GM20431 (cell line): ENCODE measurements at regions not wholly inside any gene's neighbourhood (a gene's known extent, or its start where the extent isn't known, plus 50 kb on each side); places are given as distances from the start of the nearest gene placed in this dataset.

ENCODE experiments used
- in situ Hi-C: fragments of 300-500 bp; cut with MseI, MboI; formaldehyde crosslinking; loops from one replicate; pipeline ENCODE4 v1.15.0; 2020; ENCODE audit warnings: low sequenced_read_pairs; ENCODE audit not compliant: unreplicated experiment

DNA sequence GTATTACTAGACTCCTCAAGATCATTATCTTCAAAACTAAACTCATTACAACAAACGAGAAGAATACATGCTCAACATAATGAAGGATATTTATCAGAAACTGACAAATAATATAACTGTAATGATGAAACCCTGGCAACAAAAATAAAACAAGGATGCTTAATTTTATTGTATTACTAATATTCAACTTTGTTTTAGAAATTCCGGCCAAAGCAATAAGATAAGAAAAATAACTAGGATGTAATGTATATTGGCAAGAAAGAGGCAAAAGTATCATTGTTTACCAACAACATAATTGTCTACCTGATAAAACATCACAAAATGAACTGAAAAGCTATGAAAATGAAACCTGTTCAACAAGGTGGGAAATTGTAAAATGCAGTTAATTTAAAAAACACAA is 588.3 kb upstream of the ZFHX3 start:
- in situ Hi-C loops = no loop called here

DNA sequence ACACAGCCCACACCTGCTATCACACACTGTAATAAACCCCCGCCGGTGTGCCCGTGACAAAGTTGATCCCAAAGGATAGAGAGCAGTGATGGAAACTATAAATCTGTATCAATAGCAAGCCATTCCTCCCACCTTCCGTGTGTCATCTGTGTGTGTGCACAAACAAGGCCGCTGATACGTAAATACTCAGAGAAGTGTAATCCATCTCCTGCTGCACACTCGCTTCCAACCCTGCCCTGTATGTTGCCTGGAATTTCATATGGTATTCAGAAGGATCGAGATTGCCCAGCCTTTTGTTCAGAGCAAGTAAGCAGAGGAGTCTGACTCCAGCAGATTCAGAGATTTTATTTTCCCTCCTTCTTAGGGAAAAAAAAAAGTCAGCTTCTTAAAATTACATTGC is 581.1 kb upstream of the ZFHX3 start:
- in situ Hi-C loops = no loop called here

DNA sequence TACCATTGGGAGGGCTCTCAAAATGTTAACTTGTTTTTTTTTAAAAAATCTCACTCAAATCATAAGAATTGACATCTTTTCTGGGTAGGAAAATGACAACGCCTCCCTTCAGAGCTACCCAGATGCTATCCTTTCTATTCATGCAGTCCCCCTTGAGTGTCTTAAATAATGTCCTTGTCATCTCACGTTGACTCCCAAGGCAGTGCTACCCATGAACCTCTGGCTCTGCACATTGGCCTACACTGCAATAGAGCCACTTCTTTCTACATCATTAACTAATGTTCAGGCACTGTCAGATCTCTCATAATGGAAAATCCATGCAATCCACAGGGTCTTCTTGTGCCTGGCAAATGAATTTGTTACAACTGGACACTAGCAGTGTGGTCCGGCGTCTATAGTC is 569.8 kb upstream of the ZFHX3 start:
- in situ Hi-C loops = no loop called here

DNA sequence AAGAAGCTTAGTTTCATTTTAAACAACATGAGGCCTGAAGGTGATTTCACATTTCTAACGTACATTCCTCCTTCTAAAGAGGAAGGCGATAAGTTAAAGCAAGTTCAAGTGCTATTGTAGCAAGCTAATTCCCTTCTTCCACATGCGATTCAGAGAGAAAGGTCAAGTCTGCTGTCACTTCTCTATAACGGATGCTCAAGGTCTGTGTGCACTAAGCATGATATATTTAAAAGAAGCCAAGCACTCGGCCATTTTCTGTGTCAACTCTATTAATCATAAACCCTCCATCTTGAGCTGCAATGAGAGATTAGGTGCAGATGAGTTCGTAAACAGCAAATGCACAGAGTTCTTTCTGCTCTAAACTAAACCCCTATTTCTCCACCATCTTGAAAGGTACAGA is 568.8 kb upstream of the ZFHX3 start:
- in situ Hi-C loops = no loop called here

DNA sequence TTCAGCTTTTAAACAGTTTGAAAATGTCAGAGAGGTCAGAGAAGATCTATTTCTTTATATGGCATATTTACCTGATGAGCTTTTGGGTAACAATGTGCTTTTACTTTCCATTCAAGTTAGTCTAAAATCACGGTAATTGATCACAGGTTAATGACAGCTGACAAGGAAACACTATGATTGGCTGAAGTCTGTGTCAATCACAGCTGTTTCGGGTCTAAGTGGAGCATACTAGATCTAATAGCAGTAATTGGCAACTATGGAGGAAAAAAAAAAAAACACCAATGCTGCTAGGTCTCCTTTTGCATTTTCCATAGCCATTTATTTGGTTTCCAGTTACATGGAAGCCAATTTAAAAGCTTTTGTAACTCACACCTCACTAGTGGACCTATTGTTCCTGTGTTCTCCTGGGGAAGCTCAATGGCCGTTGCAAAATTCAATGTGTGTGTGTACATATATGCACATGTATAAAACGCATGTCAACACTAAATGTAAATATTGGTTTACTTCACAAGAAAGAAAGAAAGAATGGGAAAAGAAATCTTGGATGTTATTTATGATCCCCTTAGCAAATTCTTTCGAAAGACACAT is 568.3 kb upstream of the ZFHX3 start:
- in situ Hi-C loops = no loop called here

DNA sequence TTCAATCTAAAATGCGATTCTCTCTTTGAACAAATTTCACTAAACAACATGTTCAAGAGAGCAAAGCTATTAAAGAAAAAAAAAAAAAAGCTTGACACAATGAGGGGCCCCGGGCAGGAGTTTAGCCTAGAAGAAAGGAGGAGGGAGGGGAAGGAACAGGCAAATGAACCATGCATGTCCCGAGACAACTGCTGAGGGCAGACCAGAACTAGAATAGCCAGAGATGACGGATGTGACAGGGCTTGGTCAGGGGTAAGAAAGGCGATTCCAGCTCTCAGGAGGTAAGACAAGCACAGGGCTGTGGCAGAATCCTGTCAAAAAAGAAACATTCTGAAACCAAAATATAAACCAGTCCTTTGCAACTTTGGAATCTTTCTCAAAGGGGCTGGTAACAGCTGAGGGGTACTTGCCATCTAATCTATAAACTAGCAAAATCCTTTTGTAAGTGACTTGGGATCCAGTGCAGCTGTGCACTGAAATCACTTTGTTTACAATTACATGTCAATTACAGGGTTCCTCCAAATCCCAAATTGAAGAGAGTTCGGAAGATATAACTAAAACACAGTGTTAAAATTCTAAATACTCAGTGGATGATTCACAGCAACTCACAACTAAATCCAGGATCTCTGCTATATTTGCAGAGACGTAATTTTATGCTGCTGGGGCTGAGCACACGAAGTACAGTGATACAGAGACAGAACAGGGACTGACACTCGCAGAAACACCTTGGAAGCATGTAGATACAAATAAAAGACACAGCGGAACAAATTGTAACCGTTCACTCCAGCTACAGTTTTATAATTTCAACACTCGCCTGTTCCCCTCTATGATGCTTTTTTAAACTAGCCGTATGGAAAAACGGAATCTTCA is 567.4 kb upstream of the ZFHX3 start:
- in situ Hi-C loops = no loop called here

DNA sequence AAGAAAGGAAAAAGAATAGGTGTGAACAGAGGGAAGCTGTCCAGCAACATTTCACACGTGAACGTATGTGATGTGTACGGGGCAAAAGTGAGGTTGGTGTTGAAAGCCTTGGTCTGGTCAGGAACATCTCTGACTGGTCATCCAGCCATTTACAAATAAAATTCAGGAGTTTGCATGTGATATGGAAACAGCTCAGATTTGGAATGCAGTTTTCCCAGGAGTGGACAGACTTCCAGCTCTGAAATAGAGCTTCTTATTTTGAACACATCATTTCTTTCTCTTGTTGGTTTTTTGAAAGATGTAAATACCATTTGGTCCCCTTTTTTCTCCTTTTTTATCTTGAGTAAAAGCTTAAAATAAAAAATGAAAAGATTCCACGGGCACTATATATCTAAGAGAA is 566.2 kb upstream of the ZFHX3 start:
- in situ Hi-C loops = no loop called here

DNA sequence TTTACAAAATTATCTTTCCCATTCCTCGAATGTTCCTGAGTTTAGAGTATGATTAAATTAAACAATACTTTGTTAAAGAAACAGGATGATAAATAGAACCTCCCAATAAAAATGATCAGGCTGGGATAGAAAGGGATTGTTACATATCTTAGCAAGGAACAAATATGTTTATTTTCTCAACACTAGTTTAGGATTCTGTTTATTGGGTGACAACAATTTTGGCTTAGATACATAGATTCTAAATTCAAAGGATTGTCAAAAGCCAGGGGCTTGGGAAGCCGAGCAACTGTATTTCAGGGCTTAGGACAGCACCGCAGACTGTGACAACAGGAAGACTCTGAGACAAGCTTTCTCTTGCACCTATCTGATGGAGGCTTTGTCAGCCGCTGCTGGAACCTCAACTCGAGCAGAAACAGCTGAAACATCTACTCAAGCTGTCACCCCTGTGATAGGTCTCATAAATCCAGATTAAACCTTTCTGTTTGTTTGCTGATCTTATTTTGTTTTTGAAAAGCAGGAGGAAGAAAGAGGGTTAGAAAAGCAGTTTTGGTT is 562.8 kb upstream of the ZFHX3 start:
- in situ Hi-C loops = no loop called here

DNA sequence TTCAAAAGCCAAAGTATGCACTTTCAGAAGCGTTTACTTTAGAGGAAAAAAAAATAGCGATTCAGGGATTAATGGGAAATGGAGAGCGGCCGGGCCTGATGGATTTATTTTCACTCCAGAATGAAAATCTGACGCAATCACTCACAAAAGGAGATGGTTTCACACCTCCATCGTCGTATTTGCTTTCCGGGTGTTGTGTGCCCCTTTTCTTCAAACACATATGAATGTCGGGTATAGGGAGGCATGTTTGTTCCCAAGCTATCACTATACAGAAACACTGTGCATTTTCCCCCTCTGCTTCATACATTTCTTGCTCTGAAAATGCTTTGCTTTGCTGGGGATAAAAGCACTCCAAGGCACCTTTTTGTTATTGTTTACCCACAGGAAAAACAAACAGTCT is 562.2 kb upstream of the ZFHX3 start:
- in situ Hi-C loops = no loop called here

DNA sequence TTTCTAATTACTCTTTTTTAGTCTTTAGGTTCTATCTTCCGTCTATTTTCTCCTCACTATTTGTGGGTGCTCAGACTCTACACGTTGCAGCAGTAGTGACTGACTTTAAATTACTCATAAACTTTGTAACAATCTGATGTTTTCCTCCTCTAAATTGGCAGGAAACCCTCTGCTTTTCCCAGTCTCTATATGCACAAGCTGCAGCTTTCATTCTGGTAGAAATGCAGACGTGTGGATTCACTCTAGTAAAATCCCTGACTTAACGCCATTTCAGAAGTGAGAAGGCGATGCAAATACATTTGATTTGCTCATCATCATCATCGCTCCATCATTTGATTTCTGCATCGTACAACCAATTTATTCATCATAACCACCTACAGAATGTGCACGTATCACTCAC is 561.0 kb upstream of the ZFHX3 start:
- in situ Hi-C loops = no loop called here

DNA sequence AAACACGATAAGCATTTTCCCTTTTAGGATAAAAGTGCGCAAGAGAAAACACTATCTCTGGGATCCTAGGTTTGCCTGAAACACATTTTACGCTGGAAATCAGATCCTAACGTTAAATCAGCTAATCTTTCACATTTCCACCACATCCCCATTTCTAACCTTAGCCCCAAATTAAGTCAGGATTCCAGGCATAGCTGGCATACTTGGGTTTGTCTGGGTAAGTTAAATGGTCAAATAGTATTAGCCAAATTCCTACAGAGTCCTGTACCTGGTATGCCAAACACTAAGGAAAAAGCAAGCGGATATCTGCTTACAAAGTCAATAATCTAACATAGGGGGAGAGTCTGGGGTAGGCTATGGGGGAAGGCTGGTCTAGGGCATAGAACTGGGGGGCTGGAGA is 557.4 kb upstream of the ZFHX3 start:
- in situ Hi-C loops = no loop called here

DNA sequence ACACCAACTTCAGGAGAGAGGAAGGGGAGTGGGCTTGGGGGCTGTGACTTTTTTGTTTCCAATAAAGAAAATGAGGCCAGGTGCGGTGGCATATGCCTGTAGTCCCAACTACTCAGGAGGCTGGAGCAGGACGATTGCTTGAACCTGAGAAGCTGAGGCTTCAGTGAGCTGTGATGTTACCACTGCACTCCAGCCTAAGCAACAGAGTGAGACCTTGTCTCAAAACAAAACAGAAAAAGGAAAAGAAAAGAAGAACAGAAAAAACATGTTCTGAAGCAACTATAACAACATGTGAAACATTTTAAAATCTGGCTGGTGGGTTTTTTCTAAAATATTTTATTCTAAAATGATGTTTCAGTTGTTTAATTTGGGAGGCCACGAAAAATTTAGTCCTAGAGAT is 554.0 kb upstream of the ZFHX3 start:
- in situ Hi-C loops = no loop called here

DNA sequence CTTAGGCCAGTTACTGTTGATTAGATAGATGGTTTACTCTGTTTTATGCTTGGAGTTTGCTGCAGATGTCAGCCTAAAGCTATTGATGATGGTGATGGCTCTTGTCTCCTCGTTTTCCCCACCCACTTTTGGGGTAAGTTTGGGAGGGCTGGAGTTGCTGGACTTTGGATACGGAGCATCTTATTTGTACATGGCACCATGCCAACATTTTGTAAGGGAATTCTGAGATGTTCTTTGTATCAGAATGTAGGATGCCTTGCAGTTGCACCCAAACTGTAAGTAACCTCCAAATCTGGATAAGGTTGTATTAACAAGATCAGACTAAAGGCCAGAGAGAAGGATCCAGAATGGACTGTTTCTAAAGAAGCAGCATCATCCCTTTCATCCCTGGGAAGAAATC is 551.9 kb upstream of the ZFHX3 start:
- in situ Hi-C loops = no loop called here

DNA sequence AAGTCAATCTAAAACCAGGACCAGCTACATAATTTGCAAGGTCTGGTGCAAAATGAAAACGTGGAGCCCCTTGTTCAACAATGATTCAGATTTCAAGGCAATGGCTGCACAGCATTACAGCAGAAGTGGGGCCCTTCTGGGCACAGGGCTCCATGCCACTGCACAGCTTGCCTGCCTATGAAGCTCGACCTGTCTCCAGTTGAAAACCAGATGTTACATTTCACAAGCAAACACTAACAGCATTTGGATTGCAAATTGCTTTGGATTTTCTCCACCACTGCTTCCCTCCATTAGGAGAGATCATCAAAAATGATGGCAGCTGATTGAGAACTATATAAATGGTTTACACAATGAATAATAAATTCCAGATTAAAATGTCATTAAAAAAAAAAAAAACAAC is 551.4 kb upstream of the ZFHX3 start:
- in situ Hi-C loops = no loop called here

DNA sequence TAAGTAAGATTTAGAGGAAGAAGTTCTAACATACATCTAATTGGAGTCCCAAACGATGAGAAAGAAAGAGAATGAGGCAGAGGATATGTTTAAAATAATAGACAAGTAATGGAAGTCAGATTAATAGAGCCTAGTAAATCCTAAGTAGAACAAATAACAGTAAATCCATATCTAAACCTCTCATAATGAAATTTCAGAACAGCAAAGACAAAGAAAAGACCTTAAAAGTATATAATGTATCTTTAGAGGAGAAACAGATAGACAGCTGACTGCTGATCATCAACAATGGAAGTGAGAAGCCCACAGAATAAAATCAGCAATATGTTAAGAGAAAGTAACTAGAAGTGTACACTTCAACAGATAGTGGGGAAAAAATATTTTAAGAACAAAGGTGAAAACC is 536.2 kb upstream of the ZFHX3 start:
- in situ Hi-C loops = no loop called here

DNA sequence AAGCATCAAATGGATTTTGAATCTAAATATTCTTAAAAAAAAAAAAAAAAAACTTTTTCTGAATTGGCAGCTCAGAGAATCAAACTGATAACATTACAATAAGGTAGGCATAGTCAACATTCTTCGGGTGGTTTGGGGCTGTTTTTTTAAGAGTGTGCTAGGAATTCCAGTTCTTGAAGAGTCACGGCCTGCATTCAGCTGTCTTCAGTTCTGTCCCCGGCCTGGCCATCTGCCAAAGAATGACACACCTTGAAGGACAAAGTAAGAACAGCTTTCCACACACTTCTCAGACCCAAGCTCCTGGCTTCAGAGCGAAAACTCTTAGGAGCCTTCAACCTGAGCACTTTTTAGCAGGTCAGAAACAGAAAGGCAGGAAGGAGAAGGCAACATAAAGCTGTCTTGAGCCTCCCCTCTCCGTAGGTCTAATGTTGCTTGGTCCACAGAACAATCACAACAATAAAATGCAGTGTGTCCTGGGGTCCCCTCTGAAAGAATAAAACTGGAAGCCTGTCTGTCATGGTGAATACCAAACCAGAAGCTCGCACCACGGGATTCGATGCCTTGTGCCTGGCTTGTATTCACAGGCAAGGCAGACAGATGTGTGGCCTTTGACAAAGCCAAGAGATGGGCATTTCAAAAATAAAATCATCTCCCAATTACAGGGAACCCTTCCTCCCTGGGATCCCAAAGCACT is 524.4 kb upstream of the ZFHX3 start:
- in situ Hi-C loops = no loop called here

DNA sequence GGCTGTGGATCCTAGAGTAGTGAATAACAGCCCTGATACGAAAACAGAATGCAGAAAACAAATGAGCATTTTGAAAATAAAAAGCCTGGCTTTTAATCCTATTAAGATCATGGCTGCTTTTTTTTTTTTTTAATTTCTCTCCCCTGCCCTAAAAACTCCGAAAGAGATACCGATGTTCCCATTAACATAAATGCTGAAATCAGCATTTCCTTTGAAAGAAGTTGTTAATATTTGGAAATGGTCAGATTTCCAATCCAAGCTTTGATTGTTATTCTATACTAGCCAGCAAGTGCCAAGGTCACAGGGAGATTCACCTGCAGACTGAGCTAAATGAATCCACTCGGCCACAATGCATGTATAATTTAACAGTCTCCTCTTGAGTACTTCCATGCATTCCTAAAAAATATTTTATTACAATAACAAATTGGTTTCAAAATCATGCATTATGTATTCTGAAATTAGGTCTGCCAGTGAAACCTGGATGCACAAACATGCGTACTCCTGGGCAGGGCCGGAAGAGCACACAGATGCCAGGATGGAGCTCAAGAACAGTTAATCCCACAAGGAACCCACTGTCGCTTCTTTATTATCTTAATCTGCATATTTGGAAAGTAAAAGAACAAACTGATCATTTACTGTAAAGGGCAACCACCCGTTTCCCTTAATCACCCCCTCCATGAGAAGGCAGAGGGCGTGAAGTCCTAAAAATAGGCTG is 521.5 kb upstream of the ZFHX3 start:
- in situ Hi-C loops = no loop called here

DNA sequence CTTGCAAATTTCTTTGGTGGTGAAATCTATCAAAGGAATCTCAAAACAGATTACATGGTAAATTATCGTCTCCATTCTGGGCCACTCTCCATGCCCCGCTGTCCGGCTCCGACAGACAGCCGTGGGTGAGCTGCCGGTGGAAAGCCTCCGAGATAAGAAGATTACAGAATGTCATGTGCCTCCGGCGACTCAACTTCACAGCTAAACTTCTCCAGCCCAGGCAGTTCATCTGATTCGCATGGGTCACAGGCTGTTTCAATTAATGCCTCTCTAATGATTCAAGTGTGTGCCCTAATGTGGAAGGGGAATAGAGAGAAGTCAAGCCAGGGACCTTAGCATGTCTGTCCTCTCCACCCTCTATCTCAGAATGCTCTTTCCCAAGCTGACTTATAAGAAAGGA is 520.8 kb upstream of the ZFHX3 start:
- in situ Hi-C loops = no loop called here

DNA sequence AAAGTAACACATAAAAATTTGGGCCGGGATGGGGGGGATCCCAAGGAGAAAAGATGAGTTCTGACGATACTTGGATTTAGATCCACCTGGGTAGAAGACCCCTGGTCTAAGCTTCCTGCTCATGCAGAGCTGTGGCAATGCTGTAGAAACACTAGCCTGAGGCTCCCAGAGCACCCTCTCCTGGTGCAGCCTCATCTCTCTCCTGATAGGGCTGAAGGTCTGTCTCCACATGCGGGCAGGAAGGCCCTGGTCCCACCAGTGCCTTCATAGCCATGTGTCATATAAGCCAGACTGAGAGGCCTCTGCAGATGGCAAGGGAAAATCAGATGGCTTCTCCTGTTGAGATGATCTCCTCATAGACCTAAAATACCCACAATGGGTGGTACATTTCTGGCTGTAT is 518.0 kb upstream of the ZFHX3 start:
- in situ Hi-C loops = no loop called here

DNA sequence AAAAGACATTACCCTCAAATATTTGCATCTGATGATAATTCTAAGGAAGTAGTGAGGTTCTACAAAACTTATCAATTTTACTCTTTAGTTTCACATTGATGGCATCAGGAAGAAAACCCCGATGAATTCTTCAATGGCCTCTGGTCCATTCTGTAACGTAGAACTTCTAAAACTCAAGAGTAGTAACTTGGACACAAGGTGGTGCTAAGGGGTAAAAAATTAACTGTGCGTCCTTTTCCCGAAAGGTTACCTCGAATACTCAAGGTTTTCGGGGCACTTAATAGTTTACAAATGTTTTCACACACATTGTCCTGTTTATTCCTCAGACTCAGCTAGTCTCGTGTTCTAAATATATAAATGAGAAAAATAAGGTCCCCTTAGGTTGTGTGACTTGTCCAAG is 517.3 kb upstream of the ZFHX3 start:
- in situ Hi-C loops = no loop called here

DNA sequence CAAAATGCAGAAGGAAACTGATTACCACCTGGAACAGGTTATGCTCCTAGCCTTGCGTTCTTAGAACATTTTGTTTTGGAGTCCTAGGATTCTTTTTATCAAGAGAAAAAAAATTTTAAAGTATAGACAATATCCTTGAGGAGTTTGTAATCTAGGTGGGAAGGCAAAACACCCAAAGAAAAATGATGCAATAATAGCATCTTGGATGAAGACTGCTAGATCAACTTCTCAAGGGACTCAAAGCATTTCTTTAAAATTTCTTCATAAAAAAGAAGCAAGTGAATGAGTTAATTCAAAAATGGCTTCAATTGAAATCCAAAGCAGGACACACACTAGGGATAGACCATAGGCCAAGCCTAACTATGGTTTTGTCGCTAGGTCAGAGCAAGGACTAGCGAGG is 515.8 kb upstream of the ZFHX3 start:
- in situ Hi-C loops = no loop called here
